Mammary epithelial cell (primary cell): ENCODE measurements at regions not wholly inside any gene's neighbourhood (a gene's known extent, or its start where the extent isn't known, plus 50 kb on each side); places are given as distances from the start of the nearest gene placed in this dataset.

Experiments
- CTCF ChIP-seq, 2 donors: IDR thresholded peaks in 1 of 2; conservative IDR thresholded peaks in 1 of 2; 2 replicates each; pipeline ENCODE4 v1.5.1; 2011 to 2012; ENCODE audit warnings: inconsistent platforms in 2 of 2, low read length in 2 of 2, mild to moderate bottlenecking in 2 of 2, control low read depth in 1 of 2, low read depth in 1 of 2; ENCODE audit not compliant: insufficient read depth in 1 of 2; ENCODE audit errors: extremely low read depth in 1 of 2
- EZH2 ChIP-seq: IDR thresholded peaks from 2 replicates; pipeline ENCODE4 v1.6.1; 2012; ENCODE audit warnings: low read length, inconsistent platforms, borderline replicate concordance

GRCh38 chr18:34659579-34660517 lies 50.2 kb upstream of the DTNA start:
- no peak for TF ChIP-seq CTCF (conservative IDR thresholded peaks at IDR 0.05 in 1 of 2, IDR thresholded peaks at IDR 0.05 in 1 of 2; ENCODE audit: extremely low read depth in 1 of 2, insufficient read depth in 1 of 2, low read depth in 1 of 2, low read length in 2 of 2)
- TF ChIP-seq EZH2, result no peak
